Esophagus squamous epithelium (tissue), 5 donors: ENCODE measurements at regions not wholly inside any gene's neighbourhood (a gene's known extent, or its start where the extent isn't known, plus 50 kb on each side); places are given as distances from the start of the nearest gene placed in this dataset.

Source experiments
- DNase-seq: peaks from one replicate; lab custom pipeline; 2025; lab: John Stamatoyannopoulos, UW
- H3K27ac ChIP-seq, 4 donors: fragments of 200-600 bp; sonication (generic); one replicate each; pipeline ENCODE4 v1.5.1; 2016 to 2019; ENCODE audit warnings: mild to moderate bottlenecking in 1 of 4
- H3K27me3 ChIP-seq, 4 donors: fragments of 200-600 bp; sonication (generic); 1 replicate in 3 of 4; 2 replicates in 1 of 4; pipeline versions ENCODE4 v1.5.1 to v1.6.0; 2017 to 2021; ENCODE audit warnings: antibody characterized with exemption in 1 of 4
- H3K36me3 ChIP-seq, 3 donors: fragments of 200-600 bp; sonication (generic); one replicate each; pipeline ENCODE4 v1.5.1; 2016 to 2019
- H3K4me1 ChIP-seq, 3 donors: fragments of 200-600 bp; sonication (generic); one replicate each; pipeline ENCODE4 v1.5.1; 2017 to 2019
- H3K4me3 ChIP-seq, 4 donors: fragments of 200-600 bp; sonication (generic); 1 replicate in 3 of 4; 2 replicates in 1 of 4; pipeline ENCODE4 v1.5.1; 2016 to 2019; ENCODE audit warnings: mild to moderate bottlenecking in 2 of 4, moderate library complexity in 1 of 4
- H3K9me3 ChIP-seq, 3 donors: fragments of 200-600 bp; sonication (generic); one replicate each; pipeline ENCODE4 v1.5.1; 2016 to 2019
- CTCF ChIP-seq, 6 experiments: fragments of 450-650 bp in 4 of 6; fragments of 200-600 bp in 2 of 6; sonication (generic) in 2 of 6; IDR thresholded peaks; one replicate each; pipeline ENCODE4 v1.5.1; 2016 to 2019; ENCODE audit warnings: antibody characterized with exemption in 6 of 6, mild to moderate bottlenecking in 4 of 6, moderate library complexity in 4 of 6
- POLR2A ChIP-seq, 4 donors: fragments of 450-650 bp; IDR thresholded peaks; one replicate each; pipeline ENCODE4 v1.6.1; 2017; ENCODE audit warnings: antibody characterized with exemption in 4 of 4, mild to moderate bottlenecking in 4 of 4, moderate library complexity in 3 of 4
- WGBS, 2 donors: methylation state at CpG; one replicate each; pipeline ENCODE4 v1.1.5; 2018; 5-methylcytosine and 5-hydroxymethylcytosine counted together
- intact Hi-C: fragments of 100-400 bp; cut with DNase I; formaldehyde crosslinking; loops from one replicate; pipeline ENCODE4 v1.15.0; 2022
- donor health status: DM: yes; HTN: yes; CAD: no.

DNA sequence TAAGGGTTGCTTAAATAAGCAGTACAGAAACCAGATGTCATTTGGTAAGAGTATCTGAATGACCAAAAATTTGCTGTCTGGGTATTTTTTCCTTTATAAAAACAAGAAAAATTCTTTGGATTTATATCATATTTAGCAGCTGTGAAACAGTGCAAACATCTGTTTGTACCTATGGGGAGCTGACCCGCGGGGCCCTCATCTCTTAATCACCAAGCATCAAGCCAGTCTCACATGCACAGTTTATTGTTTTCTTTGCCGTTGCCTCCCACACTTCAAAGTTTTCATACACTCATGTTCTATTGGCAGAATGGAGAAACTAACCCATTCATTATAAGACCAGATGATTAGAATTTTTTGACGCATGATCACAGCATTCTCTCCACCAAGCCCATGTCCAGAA is 142.2 kb downstream of the BMP4 start:
- no peak for DNase-seq
- Histone ChIP-seq H3K27me3 (no peaks in the 10 kb centered on the region), H3K27ac (no peak overlapping the region), H3K9me3 (no peaks in the 10 kb centered on the region), H3K36me3 (no peaks in the 10 kb centered on the region), H3K4me3 (no peak overlapping the region), H3K4me1 (no peaks in the 10 kb centered on the region)
- 60 to 67% methylated on average over 4 of the region's 4 CpGs for WGBS, 2 donors
- intact Hi-C loops, result no loop called here
- TF ChIP-seq CTCF (IDR thresholded peaks at IDR 0.05), result no peak
- TF ChIP-seq POLR2A (IDR thresholded peaks at IDR 0.05), result no peak

DNA sequence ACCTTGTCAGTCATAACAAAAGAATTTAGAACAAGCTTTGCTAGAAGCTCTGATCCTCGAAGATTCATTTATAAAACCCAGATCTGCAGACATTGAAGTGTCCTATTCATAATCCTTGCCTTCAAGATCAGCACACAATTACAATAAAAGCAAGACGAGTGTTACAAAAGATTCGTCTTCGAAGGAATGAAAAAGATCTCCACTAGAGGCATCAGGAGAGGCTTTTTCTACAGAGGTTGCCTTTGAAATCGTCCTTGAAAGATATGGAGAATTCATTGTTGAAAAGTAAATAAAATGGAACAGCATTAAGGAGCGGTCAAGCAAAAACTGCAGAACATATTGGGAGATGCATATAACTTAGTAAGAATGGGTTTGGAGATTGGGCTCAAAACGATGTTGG is 146.4 kb downstream of the BMP4 start:
- no peak for TF ChIP-seq CTCF (IDR thresholded peaks at IDR 0.05)
- TF ChIP-seq POLR2A (IDR thresholded peaks at IDR 0.05), result no peak
- no peaks in the 10 kb centered on the region for H3K4me1 ChIP-seq
- H3K36me3 ChIP-seq, result no peaks in the 10 kb centered on the region
- no peaks in the 10 kb centered on the region for H3K9me3 ChIP-seq
- H3K27me3 ChIP-seq, result no peaks in the 10 kb centered on the region
- no peak overlapping the region for H3K27ac ChIP-seq
- 68 to 77% methylated on average over 7 of the region's 7 CpGs for WGBS, 2 donors
- intact Hi-C loops, result no loop called here
- H3K4me3 ChIP-seq, result no peak overlapping the region
- no peak for DNase-seq

DNA sequence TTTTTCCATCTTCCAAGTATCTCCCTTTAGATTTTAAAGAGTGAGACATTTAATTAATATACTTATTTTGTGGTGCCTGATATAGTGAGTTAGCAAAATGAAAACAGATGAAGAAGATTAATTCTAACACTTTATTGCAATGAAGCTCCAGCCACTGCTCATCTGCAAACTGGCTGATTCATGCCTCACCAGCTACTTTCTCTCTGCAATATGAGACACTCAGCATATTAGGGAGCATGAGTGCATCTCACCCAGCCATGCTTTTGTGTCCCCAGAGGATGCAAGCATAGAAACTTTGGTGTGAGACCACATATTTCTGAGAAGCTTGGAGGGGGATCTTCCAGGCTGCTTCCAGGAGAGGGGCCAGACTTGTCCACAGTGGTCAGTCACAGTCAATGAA is 148.6 kb downstream of the BMP4 start:
- no peak overlapping the region for H3K4me3 ChIP-seq
- H3K9me3 ChIP-seq, result no peaks in the 10 kb centered on the region
- peak overlapping the region in 1 of 4 donors; percentile 15 for H3K27ac ChIP-seq
- no peaks in the 10 kb centered on the region for H3K36me3 ChIP-seq
- intact Hi-C loops, result no loop called here
- H3K4me1 ChIP-seq, result no peaks in the 10 kb centered on the region
- no peaks in the 10 kb centered on the region for H3K27me3 ChIP-seq
- no peak for DNase-seq
- TF ChIP-seq CTCF (IDR thresholded peaks at IDR 0.05) (no peak), POLR2A (IDR thresholded peaks at IDR 0.05) (no peak)

GRCh38 chr14:53807542-53807941 is 149.1 kb downstream of the BMP4 start:
- TF ChIP-seq CTCF (IDR thresholded peaks at IDR 0.05), result no peak
- TF ChIP-seq POLR2A (IDR thresholded peaks at IDR 0.05), result no peak
- intact Hi-C loops, result no loop called here
- Histone ChIP-seq H3K9me3 (no peaks in the 10 kb centered on the region), H3K27ac (peak overlapping the region in 1 of 4 donors; percentile 15), H3K27me3 (no peaks in the 10 kb centered on the region), H3K4me3 (no peak overlapping the region), H3K4me1 (no peaks in the 10 kb centered on the region), H3K36me3 (no peaks in the 10 kb centered on the region)
- 27 to 67% methylated on average over 3 of the region's 3 CpGs for WGBS, 2 donors
- DNase-seq, result no peak

DNA sequence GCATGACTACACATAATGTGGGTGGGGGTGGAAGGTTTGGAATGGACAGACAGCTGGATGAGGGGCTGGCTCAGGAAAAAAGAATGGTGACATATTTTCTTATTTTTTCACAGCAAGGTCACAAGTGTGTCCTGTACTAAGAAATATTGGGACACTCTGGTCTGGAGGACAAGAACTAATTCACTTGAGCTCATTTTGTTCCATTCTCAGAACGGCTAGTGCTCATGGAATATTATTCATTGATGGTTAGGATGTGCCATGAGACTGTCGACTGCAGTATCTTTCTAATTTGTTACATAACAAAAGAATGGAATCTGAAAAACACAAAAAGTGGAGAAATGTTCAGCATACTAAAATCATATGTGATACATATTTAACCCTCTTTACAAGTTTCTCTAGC is 149.5 kb downstream of the BMP4 start:
- Histone ChIP-seq H3K27me3 (no peaks in the 10 kb centered on the region), H3K27ac (peak overlapping the region in 1 of 4 donors; percentile 15), H3K36me3 (no peaks in the 10 kb centered on the region), H3K4me1 (no peaks in the 10 kb centered on the region), H3K9me3 (no peaks in the 10 kb centered on the region), H3K4me3 (no peak overlapping the region)
- TF ChIP-seq POLR2A (IDR thresholded peaks at IDR 0.05) (no peak), CTCF (IDR thresholded peaks at IDR 0.05) (no peak)
- no peak for DNase-seq
- WGBS, 2 donors, result 62 to 70% methylated on average over 2 of the region's 2 CpGs
- intact Hi-C loops, result no loop called here
